Mucosa of stomach (tissue), 1 donor: ENCODE measurements at regions not wholly inside any gene's neighbourhood (a gene's known extent, or its start where the extent isn't known, plus 50 kb on each side); places are given as distances from the start of the nearest gene placed in this dataset.
"Not testable (repeated sequence)": the region's sequence is repeated elsewhere in the genome, so short reads cannot be mapped to it uniquely, and the experiment has no call there.

Source experiments
- H3K27me3 ChIP-seq: one replicate; pipeline ENCODE4 v1.7.0; 2013; ENCODE audit warnings: mild to moderate bottlenecking, low read length; ENCODE audit not compliant: control insufficient read depth, insufficient read depth
- H3K36me3 ChIP-seq: one replicate; pipeline ENCODE4 v1.7.0; 2013; ENCODE audit warnings: low read length; ENCODE audit not compliant: control insufficient read depth, insufficient read depth
- H3K4me1 ChIP-seq: one replicate; pipeline ENCODE4 v1.7.0; 2013; ENCODE audit warnings: mild to moderate bottlenecking, low read length; ENCODE audit not compliant: control insufficient read depth, insufficient read depth
- H3K4me3 ChIP-seq: one replicate; pipeline ENCODE4 v1.7.0; 2013; ENCODE audit warnings: low read length
- H3K9ac ChIP-seq: one replicate; pipeline ENCODE4 v1.7.0; 2013; ENCODE audit warnings: mild to moderate bottlenecking, low read length, moderate library complexity
- H3K9me3 ChIP-seq: one replicate; pipeline ENCODE4 v1.7.0; 2013; ENCODE audit warnings: mild to moderate bottlenecking, low read length, moderate library complexity; ENCODE audit not compliant: control insufficient read depth
- donor health status: Pancreatic carcinoma.

- Histone ChIP-seq H3K27me3 (no peaks in the 10 kb centered on the region), H3K9me3 (no peaks in the 10 kb centered on the region), H3K36me3 (no peaks in the 10 kb centered on the region), H3K4me1 (no peaks in the 10 kb centered on the region), H3K4me3 (no peak overlapping the region), H3K9ac (no peak overlapping the region)
Measured at GRCh38 chr7:156012412-156012811, 200.1 kb upstream of the SHH start.

- Histone ChIP-seq H3K27me3 (no peaks in the 10 kb centered on the region), H3K9me3 (no peaks in the 10 kb centered on the region), H3K9ac (no peak overlapping the region), H3K4me3 (no peak overlapping the region), H3K36me3 (no peaks in the 10 kb centered on the region), H3K4me1 (no peaks in the 10 kb centered on the region)
Measured at GRCh38 chr7:156009569-156009968, 197.3 kb upstream of the SHH start.

- not testable (repeated sequence) for H3K9me3 ChIP-seq, H3K4me3 ChIP-seq, H3K27me3 ChIP-seq, H3K36me3 ChIP-seq, H3K9ac ChIP-seq, H3K4me1 ChIP-seq
Measured at GRCh38 chr7:156006876-156007275, 194.6 kb upstream of the SHH start.

GRCh38 chr7:156006024-156006423, 193.8 kb upstream of the SHH start:
- Histone ChIP-seq H3K4me3 (no peak overlapping the region), H3K27me3 (no peaks in the 10 kb centered on the region), H3K9me3 (no peaks in the 10 kb centered on the region), H3K9ac (no peak overlapping the region), H3K36me3 (no peaks in the 10 kb centered on the region), H3K4me1 (no peaks in the 10 kb centered on the region)

GRCh38 chr7:156005202-156005691, 193.0 kb upstream of the SHH start:
- no peaks in the 10 kb centered on the region for H3K9me3 ChIP-seq
- H3K4me3 ChIP-seq, result no peak overlapping the region
- no peaks in the 10 kb centered on the region for H3K36me3 ChIP-seq
- H3K27me3 ChIP-seq, result no peaks in the 10 kb centered on the region
- no peaks in the 10 kb centered on the region for H3K4me1 ChIP-seq
- H3K9ac ChIP-seq, result no peak overlapping the region

- H3K4me3 ChIP-seq, result no peak overlapping the region
- no peaks in the 10 kb centered on the region for H3K36me3 ChIP-seq
- no peaks in the 10 kb centered on the region for H3K27me3 ChIP-seq
- H3K9ac ChIP-seq, result no peak overlapping the region
- H3K4me1 ChIP-seq, result no peaks in the 10 kb centered on the region
- H3K9me3 ChIP-seq, result no peaks in the 10 kb centered on the region
Measured at GRCh38 chr7:156004265-156005201, 192.3 kb upstream of the SHH start.

GRCh38 chr7:156003220-156004162, 191.2 kb upstream of the SHH start:
- Histone ChIP-seq H3K27me3 (no peaks in the 10 kb centered on the region), H3K9ac (no peak overlapping the region), H3K4me3 (no peak overlapping the region), H3K9me3 (no peaks in the 10 kb centered on the region), H3K4me1 (peaks cover 3% of the 10 kb centered on the region), H3K36me3 (no peaks in the 10 kb centered on the region)

- Histone ChIP-seq H3K9ac (no peak overlapping the region), H3K27me3 (peaks cover 7% of the 10 kb centered on the region), H3K9me3 (no peaks in the 10 kb centered on the region)
Measured at GRCh38 chr7:156002362-156003066, 190.3 kb upstream of the SHH start.

GRCh38 chr7:156001496-156002260, 189.4 kb upstream of the SHH start:
- Histone ChIP-seq H3K4me3 (no peak overlapping the region), H3K9ac (no peak overlapping the region), H3K9me3 (no peaks in the 10 kb centered on the region), H3K27me3 (peaks cover 9% of the 10 kb centered on the region), H3K36me3 (no peaks in the 10 kb centered on the region), H3K4me1 (peaks cover 17% of the 10 kb centered on the region)

More at GRCh38 chr7:156002362-156003066, 190.3 kb upstream of the SHH start:
- Histone ChIP-seq H3K4me1 (peaks cover 8% of the 10 kb centered on the region), H3K4me3 (no peak overlapping the region), H3K36me3 (no peaks in the 10 kb centered on the region)

- Histone ChIP-seq H3K4me3 (no peak overlapping the region), H3K27me3 (peaks cover 9% of the 10 kb centered on the region), H3K9ac (no peak overlapping the region), H3K4me1 (peaks cover 18% of the 10 kb centered on the region), H3K9me3 (no peaks in the 10 kb centered on the region), H3K36me3 (no peaks in the 10 kb centered on the region)
Measured at GRCh38 chr7:156000601-156001396, 188.5 kb upstream of the SHH start.
